CD4-positive, alpha-beta memory T cell (primary cell): ENCODE measurements at regions not wholly inside any gene's neighbourhood (a gene's known extent, or its start where the extent isn't known, plus 50 kb on each side); places are given as distances from the start of the nearest gene placed in this dataset.

ENCODE experiments used
- CTCF ChIA-PET: fragments of 350-600 bp; sonication (Branson Sonifier 250); formaldehyde crosslinking; loops from one replicate; lab custom pipeline; 2021; ENCODE audit warnings: inconsistent platforms; ENCODE audit not compliant: partially characterized antibody; lab: Charles Lee
- POLR2A ChIA-PET: fragments of 350-600 bp; sonication (Branson Sonifier 250); formaldehyde crosslinking; loops from one replicate; lab custom pipeline; 2021; ENCODE audit not compliant: partially characterized antibody; lab: Charles Lee
- DNase-seq, 5 donors: peaks; one replicate each; pipeline versions ENCODE4 v3.0.0 to v3.0.0-alpha.2; 2020 to 2022; ENCODE audit warnings: mixed read lengths in 1 of 5
- H3K27ac ChIP-seq: one replicate; pipeline ENCODE4 v1.7.0; 2013; ENCODE audit warnings: low read depth, low read length
- H3K27me3 ChIP-seq: 2 replicates; pipeline ENCODE4 v1.7.0; 2013; ENCODE audit warnings: mild to moderate bottlenecking, low read length, moderate library complexity; ENCODE audit not compliant: insufficient read depth
- H3K36me3 ChIP-seq: 2 replicates; pipeline ENCODE4 v1.7.0; 2013; ENCODE audit warnings: mild to moderate bottlenecking, low read length, moderate library complexity; ENCODE audit not compliant: insufficient read depth
- H3K4me1 ChIP-seq: 2 replicates; pipeline ENCODE4 v1.7.0; 2013; ENCODE audit warnings: mild to moderate bottlenecking, low read length, moderate library complexity; ENCODE audit not compliant: insufficient read depth
- H3K4me3 ChIP-seq, 2 donors: one replicate each; pipeline ENCODE4 v1.7.0; 2013; ENCODE audit warnings: low read length in 2 of 2, mild to moderate bottlenecking in 1 of 2
- H3K9me3 ChIP-seq, 2 donors: one replicate each; pipeline ENCODE4 v1.7.0; 2013; ENCODE audit warnings: low read length in 2 of 2, control low read depth in 1 of 2; ENCODE audit not compliant: control insufficient read depth in 1 of 2
- H3K27ac Mint-ChIP-seq, 7 donors: one replicate each; pipeline ENCODE4 v1.8.0; 2020 to 2021; ENCODE audit warnings: mixed read lengths in 7 of 7, mild to moderate bottlenecking in 6 of 7, inconsistent platforms in 3 of 7, moderate library complexity in 3 of 7
- H3K27me3 Mint-ChIP-seq, 2 donors: one replicate each; pipeline ENCODE4 v1.8.0; 2020 to 2021; ENCODE audit warnings: mixed read lengths in 2 of 2
- H3K36me3 Mint-ChIP-seq, 2 donors: one replicate each; pipeline ENCODE4 v1.8.0; 2020 to 2021; ENCODE audit warnings: mixed read lengths in 2 of 2, inconsistent platforms in 1 of 2, mild to moderate bottlenecking in 1 of 2
- H3K4me1 Mint-ChIP-seq, 4 donors: one replicate each; pipeline ENCODE4 v1.8.0; 2020 to 2021; ENCODE audit warnings: mixed read lengths in 4 of 4, mild to moderate bottlenecking in 1 of 4
- H3K4me3 Mint-ChIP-seq, 8 donors: one replicate each; pipeline ENCODE4 v1.8.0; 2020 to 2021; ENCODE audit warnings: mixed read lengths in 8 of 8, mild to moderate bottlenecking in 7 of 8, moderate library complexity in 6 of 8, inconsistent platforms in 3 of 8
- H3K9me3 Mint-ChIP-seq, 8 donors: one replicate each; pipeline ENCODE4 v1.8.0; 2020 to 2021; ENCODE audit warnings: mixed read lengths in 8 of 8, mild to moderate bottlenecking in 5 of 8, inconsistent platforms in 3 of 8, moderate library complexity in 1 of 8
- intact Hi-C: fragments of 100-400 bp; cut with micrococcal nuclease; formaldehyde crosslinking; loops from one replicate; pipeline ENCODE4 v1.15.1; 2023

DNA sequence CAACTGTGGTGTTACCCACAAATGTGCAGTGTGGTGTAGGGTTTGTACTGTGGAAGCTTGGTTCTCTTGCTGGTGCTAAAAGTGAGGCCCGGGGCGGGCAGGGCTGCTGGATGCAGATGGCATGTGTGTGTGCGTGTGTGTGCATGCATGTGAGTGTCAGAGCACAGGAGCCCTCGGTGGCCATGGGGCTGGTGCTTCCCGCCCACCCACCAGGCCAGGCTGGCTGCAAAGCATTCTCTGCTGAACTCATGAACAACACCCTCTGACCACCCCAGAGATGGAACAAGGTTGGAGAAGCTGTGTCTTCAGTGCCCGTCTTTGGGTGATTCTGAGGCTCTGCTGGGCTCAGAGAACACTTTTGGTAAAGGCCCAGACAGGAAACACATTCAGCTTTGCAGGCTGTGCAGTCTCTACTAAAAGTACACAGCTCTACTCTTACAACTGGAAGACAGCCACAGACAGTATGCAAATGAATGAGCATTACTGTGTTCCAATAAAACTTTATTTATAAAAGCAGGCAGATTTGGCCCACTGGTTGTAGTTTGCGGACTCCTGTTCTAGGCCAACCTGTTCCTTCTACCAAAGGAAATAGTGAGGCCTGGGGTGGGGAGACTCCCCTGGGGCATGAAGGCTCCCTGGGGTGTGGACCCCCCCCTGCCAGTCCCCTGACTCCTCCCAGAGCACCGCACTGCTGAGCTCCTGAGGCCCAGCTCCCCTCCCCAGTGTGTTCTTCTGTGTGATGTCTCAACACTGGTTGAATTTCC lies 225.3 kb upstream of the HDAC4 start:
- Histone ChIP-seq H3K4me1 (peaks cover 71% of the 10 kb centered on the region), H3K36me3 (no peaks in the 10 kb centered on the region), H3K9me3 (no peaks in the 10 kb centered on the region), H3K27ac (no peak overlapping the region), H3K27me3 (no peaks in the 10 kb centered on the region), H3K4me3 (peak overlapping the region in 1 of 2 donors; percentile 7)
- intact Hi-C loops: loop anchor here (10.0 kb wide), 1 partner anchor 361 kb away; no protein-coding TSS in a partner anchor
- peak in 4 of 5 donors; percentile 25 to 46 (median 32) for DNase-seq
- H3K4me3 Mint-ChIP-seq: peak overlapping the region in 7 of 8 donors; percentile 20 to 65 (median 47)
- peaks cover 48 to 85% (median 64%) of the 10 kb centered on the region in 4 donors for H3K4me1 Mint-ChIP-seq
- POLR2A ChIA-PET: interaction anchor here (0.6 to 2.8 kb wide), 7 partner anchors 11 to 359 kb away, joined by 3 to 10 read pairs (median 4); partner anchors contain the start of gene HDAC4
- peaks cover 0 to 1% (median 0%) of the 10 kb centered on the region in 8 donors for H3K9me3 Mint-ChIP-seq
- H3K27ac Mint-ChIP-seq: peak overlapping the region; percentile 81 to 93 (median 89)
- no peaks in the 10 kb centered on the region for H3K27me3 Mint-ChIP-seq
- no peaks in the 10 kb centered on the region for H3K36me3 Mint-ChIP-seq
- CTCF ChIA-PET: interaction anchor here (1.0 kb wide), 1 partner anchor 24 kb away, joined by 3 read pairs; no protein-coding TSS in a partner anchor

DNA sequence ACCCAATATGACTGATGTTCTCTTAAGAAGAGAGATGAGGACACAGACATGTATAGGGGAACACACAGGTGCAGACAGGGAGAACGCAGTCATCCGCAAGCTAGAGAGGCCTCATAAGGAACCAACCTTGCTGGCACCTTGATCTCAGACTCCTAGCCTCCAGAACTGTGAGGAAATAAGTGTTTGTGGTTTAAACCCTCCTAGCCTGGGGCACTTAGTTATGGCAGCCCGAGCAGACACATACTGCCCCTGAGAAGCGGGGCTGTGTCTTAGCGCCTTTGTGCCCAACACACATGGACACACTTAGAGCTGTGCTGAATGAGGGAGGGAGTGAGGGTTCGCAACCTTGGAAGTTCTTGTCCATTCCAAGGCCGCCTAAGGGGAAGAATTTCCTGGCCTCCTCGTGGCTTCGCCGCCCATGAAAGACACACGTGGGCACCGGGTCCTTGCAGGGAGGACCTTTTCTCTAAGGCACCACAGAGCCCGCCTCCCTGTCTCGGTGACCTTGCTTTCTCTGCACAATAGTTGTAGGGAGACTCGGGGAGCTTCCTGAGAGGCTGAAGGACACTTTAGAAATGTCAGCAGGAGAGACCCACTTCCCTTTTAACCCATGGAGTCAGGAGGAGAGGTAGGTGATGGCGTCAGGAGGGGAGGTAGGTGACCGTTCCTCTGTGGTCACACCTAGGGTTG lies 224.5 kb upstream of the HDAC4 start:
- POLR2A ChIA-PET: interaction anchor here (1.0 to 2.8 kb wide), 5 partner anchors 20 to 224 kb away, joined by 3 to 10 read pairs (median 4); partner anchors contain the start of gene HDAC4
- Histone ChIP-seq H3K9me3 (no peaks in the 10 kb centered on the region), H3K4me3 (peak overlapping the region in 1 of 2 donors; percentile 7), H3K4me1 (peaks cover 70% of the 10 kb centered on the region), H3K36me3 (no peaks in the 10 kb centered on the region), H3K27me3 (no peaks in the 10 kb centered on the region), H3K27ac (no peak overlapping the region)
- Mint-ChIP-seq H3K27me3 (no peaks in the 10 kb centered on the region), H3K4me3 (peak overlapping the region in 5 of 8 donors; percentile 5 to 65 (median 43)), H3K27ac (peak overlapping the region in 6 of 7 donors; percentile 48 to 91 (median 88)), H3K36me3 (no peaks in the 10 kb centered on the region), H3K4me1 (peaks cover 46 to 86% (median 65%) of the 10 kb centered on the region in 4 donors), H3K9me3 (peaks cover 0 to 1% (median 0%) of the 10 kb centered on the region in 8 donors)
- DNase-seq: no peak
- intact Hi-C loops: loop anchor here (10.0 kb wide), 1 partner anchor 360 kb away; no protein-coding TSS in a partner anchor
- CTCF ChIA-PET: interaction anchor here (1.0 kb wide), 1 partner anchor 23 kb away, joined by 3 read pairs; no protein-coding TSS in a partner anchor

DNA sequence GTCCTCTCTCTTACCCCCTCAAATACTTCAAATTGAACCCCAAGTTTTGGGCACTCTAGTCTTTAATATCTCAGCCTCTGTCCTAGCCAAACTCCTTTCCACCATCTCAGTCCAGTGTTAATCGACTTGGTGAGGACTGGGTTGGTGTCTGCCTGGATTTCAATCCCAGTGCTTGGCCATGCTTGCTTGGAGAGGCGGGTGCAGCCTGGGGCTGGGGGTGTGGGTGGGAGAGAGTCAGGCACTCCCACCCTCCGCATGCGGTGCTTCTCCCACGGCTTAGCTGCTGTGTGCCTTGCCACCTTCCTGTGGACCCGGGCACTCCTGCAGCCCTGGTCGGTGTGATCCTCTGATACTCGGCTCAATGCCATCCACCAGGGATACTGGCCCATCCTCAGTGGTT lies 220.8 kb upstream of the HDAC4 start:
- intact Hi-C loops: loop anchor here (2.0 to 10.0 kb wide), 2 partner anchors 19 to 357 kb away; no protein-coding TSS in a partner anchor
- H3K4me1 Mint-ChIP-seq: peaks cover 49 to 76% (median 58%) of the 10 kb centered on the region in 4 donors
- Histone ChIP-seq H3K36me3 (no peaks in the 10 kb centered on the region), H3K4me1 (peaks cover 70% of the 10 kb centered on the region), H3K27ac (no peak overlapping the region), H3K27me3 (no peaks in the 10 kb centered on the region), H3K9me3 (no peaks in the 10 kb centered on the region), H3K4me3 (no peak overlapping the region)
- H3K4me3 Mint-ChIP-seq: peak overlapping the region in 1 of 8 donors; percentile 4
- H3K9me3 Mint-ChIP-seq: peaks cover 0 to 13% (median 7%) of the 10 kb centered on the region in 8 donors
- POLR2A ChIA-PET: interaction anchor here (1.0 kb wide), 1 partner anchor 19 kb away, joined by 3 read pairs; no protein-coding TSS in a partner anchor
- peaks cover under 1 to 6% of the 10 kb centered on the region in 2 donors for H3K36me3 Mint-ChIP-seq
- H3K27me3 Mint-ChIP-seq: no peaks in the 10 kb centered on the region
- CTCF ChIA-PET: interaction anchor here (1.5 kb wide), 1 partner anchor 14 kb away, joined by 3 read pairs; no protein-coding TSS in a partner anchor
- DNase-seq: no peak
- H3K27ac Mint-ChIP-seq: peak overlapping the region in 3 of 7 donors; percentile 31 to 73 (median 42)

DNA sequence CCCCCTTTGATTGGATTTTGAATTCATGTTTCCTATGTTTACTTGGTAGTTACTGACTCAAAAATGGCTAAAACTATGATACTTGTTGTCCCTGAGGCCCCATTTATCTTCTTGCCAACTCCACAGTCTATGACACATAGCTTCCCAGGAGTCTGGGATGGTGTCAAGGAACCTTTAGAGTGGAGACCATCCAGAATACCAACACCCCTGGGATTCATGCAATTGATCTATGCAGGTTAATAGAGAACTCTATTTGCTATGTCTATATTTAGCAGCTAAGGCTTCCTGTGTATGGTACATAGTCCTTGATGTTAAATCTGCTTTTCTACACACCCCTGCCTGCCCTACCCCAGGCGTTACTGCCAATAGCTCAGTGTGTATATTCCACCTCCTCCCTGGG lies 218.5 kb upstream of the HDAC4 start:
- Histone ChIP-seq H3K4me1 (peaks cover 48% of the 10 kb centered on the region), H3K27me3 (no peaks in the 10 kb centered on the region), H3K27ac (no peak overlapping the region), H3K9me3 (no peaks in the 10 kb centered on the region), H3K36me3 (no peaks in the 10 kb centered on the region), H3K4me3 (no peak overlapping the region)
- Mint-ChIP-seq H3K9me3 (peaks cover 0 to 13% (median 8%) of the 10 kb centered on the region in 8 donors), H3K27ac (peak overlapping the region in 3 of 7 donors; percentile 7 to 41 (median 13)), H3K4me1 (peaks cover 30 to 53% (median 37%) of the 10 kb centered on the region in 4 donors), H3K36me3 (peaks cover 2 to 6% of the 10 kb centered on the region in 2 donors), H3K4me3 (peak overlapping the region in 1 of 8 donors; percentile 22), H3K27me3 (no peaks in the 10 kb centered on the region)
- POLR2A ChIA-PET: interaction anchor here (1.1 kb wide), 1 partner anchor 17 kb away, joined by 4 read pairs; no protein-coding TSS in a partner anchor
- intact Hi-C loops: no loop called here
- DNase-seq: no peak
- CTCF ChIA-PET: no interaction called here

GRCh38 chr2:239616729-239617128 lies 215.9 kb upstream of the HDAC4 start:
- H3K36me3 Mint-ChIP-seq: peaks cover 2 to 6% of the 10 kb centered on the region in 2 donors
- intact Hi-C loops: no loop called here
- peaks cover 23% of the 10 kb centered on the region for H3K4me1 ChIP-seq
- no peaks in the 10 kb centered on the region for H3K27me3 ChIP-seq
- no peak overlapping the region for H3K4me3 ChIP-seq
- no peaks in the 10 kb centered on the region for H3K27me3 Mint-ChIP-seq
- DNase-seq: no peak
- H3K9me3 Mint-ChIP-seq: peaks cover 0 to 13% (median 8%) of the 10 kb centered on the region in 8 donors
- H3K36me3 ChIP-seq: no peaks in the 10 kb centered on the region
- ChIA-PET POLR2A (no interaction called here), CTCF (no interaction called here)
- peaks cover 12 to 27% (median 15%) of the 10 kb centered on the region in 4 donors for H3K4me1 Mint-ChIP-seq
- H3K4me3 Mint-ChIP-seq: no peak overlapping the region
- no peak overlapping the region for H3K27ac ChIP-seq
- no peak overlapping the region for H3K27ac Mint-ChIP-seq
- H3K9me3 ChIP-seq: no peaks in the 10 kb centered on the region

DNA sequence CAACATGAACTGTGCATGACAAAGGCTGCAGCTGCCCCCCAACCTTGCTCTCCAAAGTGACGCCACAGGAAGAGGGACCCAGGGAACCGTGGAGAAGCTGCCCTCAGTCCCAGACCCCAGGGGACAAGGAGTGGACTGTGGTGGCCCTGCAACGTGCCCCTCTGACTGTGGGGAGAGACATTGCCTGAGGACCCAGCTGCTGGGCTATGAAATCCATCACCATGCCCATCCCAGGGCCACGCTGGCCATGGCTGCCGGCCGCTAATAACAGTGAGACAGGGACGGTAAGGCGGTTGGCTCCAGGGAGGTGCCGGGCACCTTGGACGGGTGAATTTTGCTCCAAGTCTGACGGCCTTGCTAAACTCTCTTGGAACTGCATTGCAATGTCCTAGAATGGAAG lies 211.3 kb upstream of the HDAC4 start:
- H3K4me3 ChIP-seq: no peak overlapping the region
- peak overlapping the region in 1 of 7 donors; percentile 75 for H3K27ac Mint-ChIP-seq
- no peaks in the 10 kb centered on the region for H3K36me3 ChIP-seq
- H3K9me3 ChIP-seq: no peaks in the 10 kb centered on the region
- H3K27me3 ChIP-seq: no peaks in the 10 kb centered on the region
- H3K27ac ChIP-seq: no peak overlapping the region
- H3K4me1 ChIP-seq: no peaks in the 10 kb centered on the region
- peaks cover 0 to 7% (median 3%) of the 10 kb centered on the region in 8 donors for H3K9me3 Mint-ChIP-seq
- POLR2A ChIA-PET: no interaction called here
- intact Hi-C loops: no loop called here
- H3K27me3 Mint-ChIP-seq: no peaks in the 10 kb centered on the region
- DNase-seq: no peak
- H3K4me1 Mint-ChIP-seq: peaks cover 0 to 7% (median under 1%) of the 10 kb centered on the region in 4 donors
- CTCF ChIA-PET: no interaction called here
- no peak overlapping the region for H3K4me3 Mint-ChIP-seq
- peaks cover 0 to 2% of the 10 kb centered on the region in 2 donors for H3K36me3 Mint-ChIP-seq
